GM23248 (cell line): ENCODE measurements at regions not wholly inside any gene's neighbourhood (a gene's known extent, or its start where the extent isn't known, plus 50 kb on each side); places are given as distances from the start of the nearest gene placed in this dataset.

ENCODE experiments used
- EZH2 ChIP-seq: fragments of 200-600 bp; sonication (generic); IDR thresholded peaks from 2 replicates; pipeline ENCODE4 v1.6.1; 2018; ENCODE audit warnings: antibody characterized with exemption, mild to moderate bottlenecking; ENCODE audit not compliant: insufficient read depth, poor library complexity, severe bottlenecking
- EZH2phosphoT487 ChIP-seq: fragments of 200-600 bp; sonication (generic); IDR thresholded peaks from 2 replicates; pipeline ENCODE4 v1.6.1; 2018; ENCODE audit warnings: antibody characterized with exemption, moderate library complexity, mild to moderate bottlenecking, low read depth; ENCODE audit not compliant: insufficient read depth

DNA sequence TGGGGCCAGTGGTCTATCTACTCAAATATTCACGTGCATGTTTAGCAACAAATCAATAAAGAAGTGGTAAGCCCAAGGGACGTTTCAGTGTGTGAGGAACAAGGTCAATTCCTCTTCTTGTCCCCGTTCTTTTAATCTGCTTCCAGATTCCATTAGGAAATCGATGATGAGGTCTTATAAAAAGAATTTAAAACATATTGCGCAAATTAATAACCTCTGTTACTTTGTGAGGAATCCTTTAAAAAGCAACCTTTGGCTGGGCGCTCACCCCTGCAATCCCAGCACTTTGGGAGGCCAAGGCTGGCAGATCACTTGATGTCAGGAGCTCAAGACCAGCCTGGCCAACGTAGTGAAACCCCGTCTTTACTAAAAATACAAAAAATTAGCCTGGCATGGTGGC, 113.0 kb upstream of the TMPRSS2 start:
- TF ChIP-seq EZH2phosphoT487 (no peak), EZH2 (no peak)
